Posterior vena cava (tissue), 2 donors: ENCODE measurements at regions not wholly inside any gene's neighbourhood (a gene's known extent, or its start where the extent isn't known, plus 50 kb on each side); places are given as distances from the start of the nearest gene placed in this dataset.

Experiments
- DNase-seq: peaks from one replicate; pipeline ENCODE4 v3.0.0-alpha.2; 2020; ENCODE audit warnings: low spot score
- intact Hi-C, 2 donors: fragments of 100-400 bp; cut with DNase I; formaldehyde crosslinking; loops; one replicate each; pipeline versions ENCODE4 v1.14.1 to v1.14.2; 2022 to 2023
- donor health status: DM: yes; HTN: yes; CAD: no.
- donor health status: DM: yes; HTN: yes; CAD: no.

- intact Hi-C loops = no loop called here
- DNase-seq = no peak
Observed at GRCh38 chr5:82859451-82860140, 217.6 kb downstream of the TMEM167A start.

- intact Hi-C loops = no loop called here
- DNase-seq = no peak
Observed at GRCh38 chr5:82858151-82859025, 218.8 kb downstream of the TMEM167A start.

- intact Hi-C loops = no loop called here
- DNase-seq = no peak
Observed at GRCh38 chr5:82855893-82856550, 221.2 kb downstream of the TMEM167A start.

DNA sequence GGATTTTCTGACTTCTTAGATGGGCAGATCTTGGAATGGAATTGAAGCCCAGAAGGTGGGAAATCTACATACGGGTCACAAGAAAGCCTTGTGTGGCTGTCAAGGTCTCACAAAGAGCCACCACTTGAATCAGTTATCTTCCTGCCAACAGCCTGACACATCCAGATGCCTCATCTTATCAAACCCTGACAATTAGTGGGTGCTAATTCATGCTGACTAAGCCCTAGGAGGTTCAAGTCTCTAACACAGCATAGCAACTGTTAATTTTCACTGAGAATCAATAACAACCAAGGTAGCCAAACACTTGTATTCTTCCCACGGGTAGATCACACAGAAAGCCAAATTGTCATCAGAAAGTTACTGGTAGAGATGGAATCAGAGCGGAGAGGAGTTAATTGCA, 222.2 kb downstream of the TMEM167A start:
- intact Hi-C loops = no loop called here
- no peak for DNase-seq

DNA sequence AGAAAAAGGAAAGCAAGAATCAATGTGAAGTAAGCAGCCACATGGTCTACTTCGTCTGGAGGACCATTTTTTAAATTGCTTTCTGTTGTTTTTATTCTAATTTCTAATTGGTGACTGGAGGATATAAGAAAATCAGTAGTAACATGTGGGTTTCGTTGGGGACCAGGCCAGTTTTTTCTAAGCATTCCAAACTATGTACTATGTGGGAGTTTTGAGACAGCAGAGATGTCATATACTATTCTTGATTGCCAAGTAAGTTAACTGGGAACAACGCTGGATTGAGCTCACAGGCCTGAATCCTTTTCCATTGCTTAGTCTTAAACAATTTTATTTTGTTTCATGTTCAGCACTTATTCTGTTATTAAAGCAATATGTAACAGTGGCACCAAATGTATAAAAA, 225.7 kb downstream of the TMEM167A start:
- intact Hi-C loops = no loop called here
- DNase-seq = no peak

- no peak for DNase-seq
- intact Hi-C loops = no loop called here
Observed at GRCh38 chr5:82850393-82850792, 226.8 kb downstream of the TMEM167A start.

GRCh38 chr5:82849885-82850284, 227.3 kb downstream of the TMEM167A start:
- intact Hi-C loops = no loop called here
- DNase-seq = no peak

GRCh38 chr5:82847562-82847961, 229.6 kb downstream of the TMEM167A start:
- intact Hi-C loops = no loop called here

DNA sequence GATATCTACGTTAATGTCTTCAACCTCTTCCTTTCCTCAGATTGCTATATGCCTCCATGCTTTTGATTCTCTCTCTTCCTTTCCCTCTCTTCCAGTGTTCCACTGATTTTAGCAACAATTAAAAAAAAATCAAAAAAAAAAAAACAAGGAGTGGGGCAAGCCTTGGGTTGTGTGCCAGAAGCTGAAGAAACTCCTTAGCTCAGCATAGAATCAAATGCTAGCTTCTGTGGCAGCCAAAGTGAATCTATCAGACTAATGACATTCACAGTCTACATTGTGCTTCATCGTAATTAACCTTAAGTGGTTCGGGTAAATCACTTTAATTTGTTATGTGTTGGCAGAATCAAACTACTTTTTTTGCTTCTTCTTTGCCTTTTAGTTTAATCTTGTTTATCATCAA, 237.3 kb downstream of the TMEM167A start:
- DNase-seq = no peak
- intact Hi-C loops = no loop called here

More at GRCh38 chr5:82847562-82847961, 229.6 kb downstream of the TMEM167A start:
- no peak for DNase-seq

DNA sequence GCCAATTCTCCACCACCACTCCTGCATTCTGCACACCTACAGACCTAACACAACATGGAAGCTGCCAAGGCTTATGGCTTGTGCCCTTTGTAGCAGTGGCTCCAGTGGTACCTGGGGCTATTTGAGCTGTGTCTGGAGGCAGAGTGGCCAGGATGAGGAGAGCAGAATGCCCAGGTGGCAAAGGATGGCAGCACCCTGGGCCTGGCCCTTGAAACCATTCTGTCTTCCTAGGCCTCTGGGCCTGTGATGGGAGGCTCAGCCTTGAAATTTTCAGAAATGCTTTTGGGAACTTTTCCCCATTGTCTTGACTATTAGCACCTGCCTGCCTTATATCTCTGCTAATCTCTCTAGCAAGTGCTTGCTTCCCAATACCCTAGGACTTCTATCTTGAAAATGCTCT, 241.7 kb downstream of the TMEM167A start:
- no peak for DNase-seq
- intact Hi-C loops = no loop called here

DNA sequence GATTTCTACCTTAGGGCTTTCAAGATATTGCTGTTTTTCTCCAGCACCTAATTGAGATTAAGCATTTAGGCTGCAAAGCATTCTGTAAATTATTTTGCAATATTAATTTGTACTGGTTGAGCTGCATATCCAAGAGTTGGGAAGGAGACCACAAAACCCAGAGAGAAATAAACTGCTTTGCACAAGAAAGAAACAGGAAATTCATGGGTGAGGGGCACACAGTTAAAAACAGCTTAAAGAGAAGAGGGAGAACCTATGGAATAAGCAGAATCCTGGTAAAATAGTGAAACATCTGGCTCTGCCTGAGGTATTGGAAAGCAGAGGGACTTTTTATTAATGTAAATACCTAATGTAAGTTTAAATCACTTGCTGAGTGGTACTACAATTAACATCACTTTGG, 243.0 kb downstream of the TMEM167A start:
- no peak for DNase-seq
- intact Hi-C loops = no loop called here

DNA sequence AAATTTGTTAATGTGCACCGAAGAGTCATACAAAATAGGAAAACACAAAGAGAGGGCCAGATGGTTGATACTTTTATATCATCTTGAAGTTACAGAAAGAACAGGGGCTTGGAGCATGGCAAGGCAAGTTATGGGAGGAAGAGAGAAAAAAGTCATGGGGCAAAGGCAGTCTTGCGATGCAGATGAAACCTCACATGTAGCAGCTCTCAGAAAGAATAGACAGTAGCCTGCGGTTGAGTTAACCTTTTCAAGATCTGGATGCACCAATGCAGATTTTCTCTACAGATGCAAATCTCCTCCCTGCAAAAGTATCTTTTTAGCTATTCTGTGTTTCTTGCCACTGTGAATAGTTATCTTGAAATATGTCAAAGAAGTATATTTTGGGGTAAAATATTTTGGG, 243.9 kb downstream of the TMEM167A start:
- intact Hi-C loops = no loop called here
- no peak for DNase-seq

- DNase-seq = no peak
- intact Hi-C loops = no loop called here
Observed at GRCh38 chr5:82832445-82832844, 244.7 kb downstream of the TMEM167A start.

DNA sequence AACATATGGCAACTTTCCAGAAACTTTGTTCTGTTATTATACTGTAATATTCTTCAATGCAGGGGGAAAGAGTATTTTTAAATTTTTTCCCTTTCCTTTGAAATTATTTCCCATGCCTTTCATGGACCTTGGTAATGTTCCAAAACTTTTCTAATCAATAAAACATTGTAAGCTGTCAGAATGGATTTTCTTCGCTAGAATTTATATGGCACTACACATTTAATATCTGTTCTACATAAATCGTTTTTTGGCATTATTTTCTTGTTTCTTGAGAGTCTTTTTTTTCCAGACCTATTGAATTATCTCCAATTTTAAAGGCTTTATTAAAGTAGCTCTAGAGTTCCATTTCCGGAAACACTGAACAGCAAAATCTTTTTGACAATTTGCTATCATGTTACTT, 249.0 kb downstream of the TMEM167A start:
- intact Hi-C loops = no loop called here
- DNase-seq = no peak

GRCh38 chr5:82827651-82828050, 249.5 kb downstream of the TMEM167A start:
- intact Hi-C loops = no loop called here
- DNase-seq = no peak

GRCh38 chr5:82822634-82822927, 254.6 kb downstream of the TMEM167A start:
- intact Hi-C loops = no loop called here
- no peak for DNase-seq

GRCh38 chr5:82821846-82822633, 255.2 kb downstream of the TMEM167A start:
- intact Hi-C loops = no loop called here
- DNase-seq = no peak

GRCh38 chr5:82820961-82821845, 256.0 kb downstream of the TMEM167A start:
- intact Hi-C loops = no loop called here
- DNase-seq = no peak

- DNase-seq = no peak
- intact Hi-C loops = no loop called here
Observed at GRCh38 chr5:82820188-82820587, 257.0 kb downstream of the TMEM167A start.
